ENCODE measurements at regions not wholly inside any gene's neighbourhood (a gene's known extent, or its start where the extent isn't known, plus 50 kb on each side); places are given as distances from the start of the nearest gene placed in this dataset.
"Not testable (repeated sequence)": the region's sequence is repeated elsewhere in the genome, so short reads cannot be mapped to it uniquely, and the experiment has no call there.

GRCh38 chr5:173408946-173409345 is 80.7 kb upstream of the STC2 start:
- no peak for ATAC-seq
- DNase-seq, result no peak
- intact Hi-C loops (cut with DNase I), result no loop called here

- ATAC-seq, result no peak
- no peak for DNase-seq
- intact Hi-C loops (cut with DNase I), result no loop called here
These were observed 71.6 kb upstream of the STC2 start for GRCh38 chr5:173399851-173400250.

GRCh38 chr5:173397516-173397915 is 69.3 kb upstream of the STC2 start:
- DNase-seq (no peak), ATAC-seq (no peak)
- intact Hi-C loops (cut with DNase I), result no loop called here

DNA sequence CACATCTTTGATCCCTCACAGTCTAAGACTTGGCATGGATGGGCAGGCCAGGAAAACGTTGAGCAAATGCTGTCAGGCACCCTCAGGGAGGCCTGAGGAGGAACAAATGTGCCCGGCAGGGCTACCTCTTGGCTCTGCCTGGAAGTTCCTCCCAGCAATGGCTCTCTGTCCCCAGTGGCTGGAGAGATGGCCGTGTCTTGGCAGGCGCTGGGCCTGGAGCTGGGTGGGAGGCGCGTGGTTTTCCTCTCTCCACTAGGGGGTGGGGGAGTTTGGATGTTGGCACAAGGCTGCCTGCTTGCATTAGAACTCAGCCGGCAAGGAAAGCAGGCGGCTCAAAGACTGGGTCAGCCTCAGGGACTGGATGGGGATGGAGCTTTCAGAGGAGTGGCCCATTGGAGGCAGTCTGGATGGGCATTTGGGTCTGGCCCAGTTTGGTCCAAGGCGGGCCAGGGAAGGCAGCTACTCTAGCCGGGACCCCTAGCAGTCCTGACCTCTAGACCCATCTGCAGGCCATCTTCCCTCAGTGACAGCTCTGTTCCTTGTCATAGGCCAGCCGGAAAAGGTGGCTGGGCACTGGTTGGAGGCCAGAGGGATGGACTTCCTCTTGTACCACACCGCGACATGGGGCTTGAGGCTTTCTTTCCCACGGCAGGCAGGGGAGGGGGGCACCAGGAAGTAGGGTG is 68.2 kb upstream of the STC2 start:
- intact Hi-C loops (cut with DNase I), result no loop called here
- DNase-seq (no peak), ATAC-seq (peak; percentile 38 to 55)

DNA sequence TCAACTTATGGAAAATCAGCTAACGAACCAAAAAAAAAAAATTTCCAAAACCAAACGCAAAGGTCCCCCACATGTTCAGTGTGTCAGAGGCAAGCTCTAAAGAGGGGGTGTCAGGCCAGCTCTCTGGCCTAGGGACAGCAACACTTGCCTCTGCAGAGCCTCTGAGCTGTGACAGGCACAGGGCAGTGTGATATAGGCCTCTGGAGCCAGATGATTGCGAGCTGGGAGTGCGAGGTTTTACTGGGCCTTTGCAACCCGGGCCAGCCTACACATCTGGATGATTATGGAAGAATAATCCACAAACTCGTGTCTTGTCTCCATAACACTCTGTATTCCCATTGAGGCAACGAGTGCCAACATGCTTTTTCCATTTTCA is 67.7 kb upstream of the STC2 start:
- intact Hi-C loops (cut with DNase I), result no loop called here
- peak in 1 of 2 donors; percentile 15 for ATAC-seq

GRCh38 chr5:173395257-173395932 is 67.2 kb upstream of the STC2 start:
- peak in 1 of 2 donors; percentile 56 for ATAC-seq
- intact Hi-C loops (cut with DNase I), result no loop called here
- DNase-seq, result no peak

More for the DNA sequence above, 67.7 kb upstream of the STC2 start:
- no peak for DNase-seq

GRCh38 chr5:173394701-173395100 is 66.5 kb upstream of the STC2 start:
- DNase-seq, result no peak
- intact Hi-C loops (cut with DNase I), result no loop called here
- ATAC-seq, result no peak

DNA sequence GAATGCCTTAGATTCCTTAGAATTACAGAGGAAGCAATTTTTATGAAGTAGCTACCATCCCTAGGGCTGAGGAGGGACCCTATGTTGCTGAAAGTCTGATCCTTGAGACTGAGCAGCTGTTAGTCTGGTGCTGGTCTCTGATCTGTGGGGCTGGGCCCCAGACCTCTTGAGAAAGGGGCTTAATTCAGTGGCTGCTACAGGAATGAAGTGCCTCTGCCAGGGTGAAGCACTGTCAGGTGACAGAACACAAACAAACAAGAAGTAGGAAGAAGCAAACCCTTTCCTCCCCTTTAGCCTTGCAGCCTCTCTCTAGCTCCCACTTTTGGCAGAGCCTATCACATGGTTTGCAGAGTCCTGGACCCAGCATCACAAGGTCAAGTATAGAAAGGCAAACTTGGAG is 64.0 kb upstream of the STC2 start:
- intact Hi-C loops (cut with DNase I), result no loop called here
- DNase-seq (no peak), ATAC-seq (no peak)

- ATAC-seq (no peak), DNase-seq (no peak)
- intact Hi-C loops (cut with DNase I), result no loop called here
These were observed 62.8 kb upstream of the STC2 start for GRCh38 chr5:173391031-173391430.

DNA sequence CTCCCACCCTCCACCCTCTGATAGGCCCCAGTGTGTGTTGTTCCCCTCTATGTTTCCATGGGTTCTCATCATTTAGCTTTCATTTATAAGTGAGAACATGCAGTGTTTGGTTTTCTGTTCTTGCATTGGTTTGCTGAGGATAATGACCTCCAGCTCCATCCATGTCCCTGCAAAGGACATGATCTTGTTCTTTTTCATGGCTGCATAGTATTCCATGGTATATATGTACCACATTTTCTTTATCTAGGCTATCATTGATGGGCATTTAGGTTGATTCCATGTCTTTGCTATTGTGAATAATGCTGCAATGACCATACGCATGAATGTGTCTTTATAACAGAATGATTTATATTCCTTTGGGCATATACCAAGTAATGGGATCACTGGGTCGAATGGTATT is 59.1 kb upstream of the STC2 start:
- intact Hi-C loops (cut with DNase I); ATAC-seq; DNase-seq: not testable (repeated sequence)

GRCh38 chr5:173385832-173386360 is 57.7 kb upstream of the STC2 start:
- ATAC-seq (no peak), DNase-seq (no peak)
- intact Hi-C loops (cut with DNase I), result no loop called here

- DNase-seq (no peak), ATAC-seq (no peak)
- intact Hi-C loops (cut with DNase I), result no loop called here
These were observed 55.5 kb upstream of the STC2 start for GRCh38 chr5:173383711-173384110.

- intact Hi-C loops (cut with DNase I), result no loop called here
- no peak for DNase-seq
- no peak for ATAC-seq
These were observed 50.5 kb upstream of the STC2 start for GRCh38 chr5:173378727-173379126.
